Skeletal muscle cell (primary cell): ENCODE measurements at regions not wholly inside any gene's neighbourhood (a gene's known extent, or its start where the extent isn't known, plus 50 kb on each side); places are given as distances from the start of the nearest gene placed in this dataset.
"Not testable (repeated sequence)": the region's sequence is repeated elsewhere in the genome, so short reads cannot be mapped to it uniquely, and the experiment has no call there.

Experiments used
- DNase-seq: peaks from one replicate; pipeline ENCODE4 v3.0.0-alpha.2; 2010; ENCODE audit warnings: low read depth
- H3K4me3 ChIP-seq: 2 replicates; pipeline ENCODE4 v1.5.1; 2011; ENCODE audit warnings: low read depth, mild to moderate bottlenecking, control low read depth, low read length, moderate library complexity

DNA sequence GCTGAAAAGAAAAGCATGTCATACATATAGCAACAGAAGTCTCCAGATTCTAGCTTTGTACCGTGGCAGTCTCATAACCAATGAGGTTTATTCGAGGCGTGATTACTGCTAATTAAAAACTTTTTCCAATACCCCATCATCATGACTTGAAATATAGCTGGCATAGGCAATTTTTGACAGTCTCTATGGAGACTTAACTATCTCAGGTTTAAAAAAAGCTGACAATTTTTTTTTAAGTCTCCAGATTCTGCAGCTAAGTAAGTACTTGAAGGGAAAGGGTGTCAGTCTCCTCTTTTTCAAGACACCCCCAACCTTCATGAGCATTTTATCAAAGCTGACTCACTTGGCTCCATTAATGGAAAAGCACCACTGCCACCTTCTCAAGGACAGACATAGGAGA lies 126.3 kb upstream of the RXFP1 start:
- no peak for DNase-seq
- no peak overlapping the region for H3K4me3 ChIP-seq

DNA sequence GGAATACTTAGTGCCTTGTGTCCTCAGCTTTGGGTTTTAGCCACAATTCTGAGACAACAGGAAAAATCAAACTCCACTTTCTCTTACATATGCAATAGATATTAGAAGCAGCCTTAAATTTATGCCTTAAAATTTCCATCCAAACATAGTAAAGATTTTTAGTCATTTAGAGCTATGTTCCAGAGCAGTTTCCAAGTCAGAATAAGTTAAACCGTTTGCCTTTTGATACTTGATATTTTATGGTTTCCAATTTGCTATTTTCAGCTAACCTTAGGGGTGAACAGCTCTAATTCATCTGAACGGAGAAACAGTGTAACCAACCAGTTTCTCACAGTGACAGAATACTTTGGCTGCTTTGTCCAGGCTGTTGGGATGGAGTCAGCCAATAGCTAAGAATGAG lies 125.8 kb upstream of the RXFP1 start:
- DNase-seq = no peak
- no peak overlapping the region for H3K4me3 ChIP-seq

DNA sequence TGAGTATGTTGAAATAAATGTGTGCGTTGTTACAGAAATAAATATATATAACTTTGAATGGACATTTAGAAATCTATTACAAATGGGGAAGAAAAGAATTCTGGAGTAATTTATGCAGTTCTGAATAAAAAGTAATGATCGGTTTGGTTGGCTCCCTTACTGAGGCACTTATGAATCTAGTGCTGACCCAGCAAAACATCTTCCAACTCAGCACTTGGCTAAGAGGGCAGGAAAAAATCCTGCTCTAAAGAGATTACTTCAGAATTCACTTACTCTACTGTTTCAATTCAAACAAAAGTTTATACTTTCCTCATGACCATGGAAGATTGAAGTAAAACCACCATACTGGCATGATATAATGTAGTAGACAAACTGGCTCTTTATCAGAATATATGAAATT lies 123.9 kb upstream of the RXFP1 start:
- no peak for DNase-seq
- no peak overlapping the region for H3K4me3 ChIP-seq

DNA sequence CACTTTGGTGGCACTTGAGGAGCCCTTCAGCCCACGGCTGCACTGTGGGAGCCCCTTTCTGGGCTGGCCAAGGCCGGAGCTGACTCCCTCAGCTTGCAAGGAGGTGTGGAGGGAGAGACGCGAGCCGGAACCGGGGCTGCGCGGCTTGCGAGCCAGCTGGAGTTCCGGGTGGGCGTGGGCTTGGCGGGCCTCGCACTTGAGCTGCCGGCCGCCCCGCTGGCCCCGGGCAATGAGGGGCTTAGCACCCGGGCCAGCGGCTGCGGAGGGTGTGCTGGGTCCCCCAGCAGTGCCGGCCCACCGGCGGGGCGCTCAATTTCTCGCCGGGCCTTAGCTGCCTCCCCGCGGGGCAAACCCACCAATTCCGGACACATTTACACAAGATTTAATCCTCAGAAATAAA lies 113.7 kb upstream of the RXFP1 start:
- H3K4me3 ChIP-seq, DNase-seq: not testable (repeated sequence)

DNA sequence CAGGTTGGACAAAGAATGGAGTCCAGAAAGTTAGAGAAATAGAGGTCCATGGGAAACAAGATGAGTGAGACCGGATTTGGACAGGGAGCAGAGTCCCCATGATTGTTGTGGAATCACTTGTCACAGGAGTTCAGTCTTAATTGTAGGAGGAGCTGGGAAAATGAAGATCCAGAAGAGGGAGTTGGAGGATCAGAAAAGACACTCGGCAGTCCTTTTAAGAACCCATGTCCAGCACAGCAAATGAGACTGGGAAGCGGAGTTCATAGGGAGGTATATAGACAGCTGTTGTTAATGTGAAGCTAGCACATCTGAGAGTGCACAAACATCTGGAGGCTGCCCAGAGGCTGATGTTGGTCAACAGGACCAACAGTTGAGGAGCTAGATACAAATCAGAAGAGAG lies 111.4 kb upstream of the RXFP1 start:
- no peak overlapping the region for H3K4me3 ChIP-seq
- DNase-seq = no peak

DNA sequence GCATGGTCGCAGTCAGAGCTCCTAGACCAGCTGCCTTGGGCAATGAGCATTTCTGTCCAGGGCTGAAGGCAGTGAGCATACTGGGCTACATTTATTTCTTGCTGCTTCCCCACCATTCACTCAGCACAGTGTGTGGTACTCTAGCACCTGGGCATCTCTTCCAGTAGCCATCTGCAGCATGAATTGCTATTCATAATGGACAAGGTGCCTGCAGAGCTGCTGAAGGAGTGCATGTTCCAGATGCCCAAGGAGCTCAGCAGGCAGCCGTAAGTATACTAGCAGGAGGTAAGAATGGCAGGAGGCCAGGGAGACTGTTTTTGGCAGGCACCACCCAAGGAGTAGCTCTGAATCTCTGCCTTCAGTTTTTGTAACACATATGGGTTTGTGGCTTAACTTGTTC lies 110.4 kb upstream of the RXFP1 start:
- no peak for DNase-seq
- H3K4me3 ChIP-seq = no peak overlapping the region

DNA sequence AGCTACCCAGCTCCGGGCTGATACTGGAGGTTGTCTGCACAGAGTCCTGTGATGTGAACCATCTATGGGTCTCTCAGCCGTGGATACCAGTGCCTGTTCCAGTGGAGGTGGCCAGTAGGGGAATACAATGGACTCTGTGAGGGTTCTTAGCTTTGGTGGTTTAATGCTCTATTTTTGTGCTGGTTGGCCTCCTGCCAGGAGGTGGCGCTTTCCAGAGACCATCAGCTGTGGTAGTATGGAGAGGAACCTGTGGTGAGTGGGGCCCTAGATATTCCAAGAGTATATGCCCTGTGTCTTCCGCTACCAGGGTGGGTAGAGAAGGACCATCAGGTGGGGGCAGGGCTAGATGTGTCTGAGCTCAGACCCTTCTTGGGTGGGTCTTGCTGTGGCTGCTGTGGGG lies 103.0 kb upstream of the RXFP1 start:
- H3K4me3 ChIP-seq, DNase-seq: not testable (repeated sequence)

DNA sequence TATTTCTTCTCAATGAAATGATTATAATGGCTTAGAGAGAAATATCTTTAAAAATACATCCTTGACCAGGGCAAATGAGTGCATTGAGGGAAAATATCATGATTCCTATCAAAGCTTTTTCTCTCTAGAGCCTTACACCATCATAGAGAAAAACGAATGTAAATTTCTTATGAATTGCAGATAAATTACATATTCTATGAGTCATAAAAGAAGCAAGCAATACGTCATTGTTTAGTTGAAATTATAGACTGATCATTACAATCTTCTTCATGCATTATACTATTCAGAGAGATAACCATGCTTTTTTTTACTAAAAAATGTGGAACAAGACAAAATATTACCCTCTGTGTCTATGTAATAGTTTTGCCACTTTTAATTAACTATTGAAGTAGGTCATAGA lies 100.9 kb upstream of the RXFP1 start:
- DNase-seq = no peak
- H3K4me3 ChIP-seq = no peak overlapping the region

DNA sequence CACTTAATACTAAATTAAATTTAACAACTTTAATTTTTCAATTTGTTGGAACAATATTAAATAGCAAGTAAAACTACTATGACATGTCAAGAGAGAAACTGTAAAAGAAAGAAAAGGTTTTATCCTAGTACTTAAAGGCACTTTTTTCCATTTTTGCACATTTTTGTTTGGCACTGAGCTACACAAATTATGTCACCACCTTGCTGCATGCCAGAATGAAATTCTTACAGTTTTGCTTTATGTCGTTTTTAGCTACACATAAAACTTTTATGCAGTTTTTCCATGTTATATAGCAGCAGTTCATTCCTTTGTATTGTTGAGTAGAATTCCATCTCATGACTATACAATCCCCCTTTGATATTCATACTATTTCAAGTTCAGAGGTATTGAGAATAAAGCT lies 99.1 kb upstream of the RXFP1 start:
- H3K4me3 ChIP-seq = no peak overlapping the region
- no peak for DNase-seq

DNA sequence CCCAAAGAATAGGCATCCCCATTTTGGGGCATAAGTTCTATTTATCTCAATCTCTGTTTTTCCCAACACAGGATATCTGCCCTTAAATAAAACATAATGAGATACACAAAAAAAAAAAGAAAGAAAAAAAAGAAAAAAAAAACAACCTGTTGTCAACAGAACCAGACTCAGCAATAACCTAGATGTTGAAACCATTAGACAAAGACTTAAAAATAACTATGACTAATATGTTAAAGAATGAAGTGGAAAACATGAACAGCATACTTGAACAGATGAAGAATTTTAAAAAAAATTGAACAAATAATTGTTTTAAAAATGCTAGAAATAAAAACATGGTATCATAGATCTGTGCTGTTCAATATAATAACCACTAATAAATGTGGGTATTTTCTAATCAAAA lies 93.4 kb upstream of the RXFP1 start:
- no peak for DNase-seq

DNA sequence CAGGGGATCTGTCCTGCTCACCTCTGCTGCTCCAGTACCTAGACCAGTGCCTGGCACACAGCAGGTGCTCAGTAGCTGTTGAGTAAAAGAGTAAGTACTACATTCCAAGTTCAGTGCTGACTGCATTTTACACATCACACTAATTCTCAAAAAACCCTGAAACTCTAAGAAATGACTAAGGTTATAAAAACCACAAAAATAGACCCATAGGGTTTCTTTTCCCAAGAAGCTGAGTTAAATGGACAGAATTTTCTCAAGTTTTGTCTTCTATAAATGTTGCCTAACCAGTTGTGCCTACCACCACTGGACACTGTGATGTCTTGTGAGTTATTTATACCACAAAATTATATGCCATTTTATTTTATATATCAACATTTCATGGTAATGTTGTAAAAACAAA lies 78.9 kb upstream of the RXFP1 start:
- no peak overlapping the region for H3K4me3 ChIP-seq
- DNase-seq = no peak

More for the DNA sequence above, 93.4 kb upstream of the RXFP1 start:
- H3K4me3 ChIP-seq = no peak overlapping the region

DNA sequence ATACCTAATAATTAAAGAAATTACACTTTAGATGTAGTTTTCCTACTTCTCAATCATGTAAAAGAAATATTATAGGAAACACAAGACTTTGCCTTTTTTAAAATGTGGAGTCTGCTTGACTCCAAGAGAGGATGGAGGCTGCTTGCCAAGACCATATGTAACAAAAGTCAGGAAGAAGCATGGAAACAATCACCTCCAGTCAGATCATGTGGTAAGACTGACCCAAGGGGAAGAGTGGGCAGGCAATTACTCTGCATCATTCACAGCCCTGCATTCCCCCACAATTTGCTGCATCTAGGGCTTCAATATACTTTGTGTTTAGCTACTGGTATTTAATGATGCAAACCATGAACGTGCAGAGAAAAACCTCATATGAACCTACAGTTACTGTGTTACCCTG lies 78.0 kb upstream of the RXFP1 start:
- no peak overlapping the region for H3K4me3 ChIP-seq
- peak; percentile 16 for DNase-seq

DNA sequence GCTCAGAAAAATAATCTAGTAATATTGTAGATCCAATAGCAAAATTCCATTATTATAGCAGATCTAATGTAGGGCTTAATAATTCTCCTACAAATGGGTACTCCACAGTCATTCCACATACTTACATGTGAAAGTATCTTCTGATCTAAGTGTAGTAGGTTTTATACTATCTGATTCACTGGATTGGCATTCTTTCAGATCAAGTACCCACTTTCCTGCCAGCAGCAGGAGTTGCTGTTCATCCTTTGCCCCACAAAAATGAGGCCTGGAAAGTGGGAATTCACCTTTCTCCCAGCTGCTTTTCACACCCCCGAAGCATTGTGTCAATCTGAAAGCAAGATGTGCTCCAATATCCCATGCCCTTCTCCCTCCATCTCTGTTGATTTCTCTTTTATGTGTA lies 77.1 kb upstream of the RXFP1 start:
- H3K4me3 ChIP-seq = no peak overlapping the region
- DNase-seq = peak; percentile 6

DNA sequence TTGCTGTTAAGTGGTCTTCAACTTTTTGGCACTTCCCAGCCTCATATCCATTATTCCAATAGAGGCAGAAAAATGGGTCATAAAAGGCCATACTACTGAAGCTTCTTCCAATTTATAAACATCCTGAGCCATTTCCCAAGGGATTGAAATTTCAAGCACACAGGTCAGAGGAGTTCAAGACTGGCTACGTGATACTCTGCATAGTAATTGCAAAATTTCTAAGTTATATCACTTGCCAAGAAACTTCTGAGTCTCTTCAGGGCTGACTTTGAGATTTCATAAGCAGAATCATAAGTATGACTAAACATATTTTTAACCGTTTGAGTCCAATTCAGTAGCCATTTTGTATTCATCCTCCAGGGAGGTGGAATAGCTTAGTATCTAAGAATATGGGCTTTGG lies 75.6 kb upstream of the RXFP1 start:
- peak; percentile 72 for DNase-seq

DNA sequence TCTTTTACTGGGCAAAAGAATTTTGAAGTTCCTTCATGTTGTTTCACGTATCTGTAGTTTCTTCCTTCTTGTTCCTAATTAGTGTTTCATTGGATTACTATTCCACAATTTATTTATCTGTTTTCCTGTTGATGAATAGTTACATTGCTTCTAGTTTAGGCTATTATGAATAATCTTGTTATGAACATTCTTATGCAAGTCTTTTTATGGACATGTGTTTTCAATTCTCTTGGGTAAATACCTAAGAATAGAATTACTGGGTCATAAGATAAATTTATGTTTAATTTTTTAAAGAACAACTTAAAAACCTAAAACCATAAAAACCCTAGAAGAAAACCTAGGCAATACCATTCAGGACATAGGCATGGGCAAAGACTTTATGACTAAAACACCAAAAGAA lies 70.9 kb upstream of the RXFP1 start:
- no peak for DNase-seq
- H3K4me3 ChIP-seq = no peak overlapping the region

More for the DNA sequence above, 75.6 kb upstream of the RXFP1 start:
- no peak overlapping the region for H3K4me3 ChIP-seq

DNA sequence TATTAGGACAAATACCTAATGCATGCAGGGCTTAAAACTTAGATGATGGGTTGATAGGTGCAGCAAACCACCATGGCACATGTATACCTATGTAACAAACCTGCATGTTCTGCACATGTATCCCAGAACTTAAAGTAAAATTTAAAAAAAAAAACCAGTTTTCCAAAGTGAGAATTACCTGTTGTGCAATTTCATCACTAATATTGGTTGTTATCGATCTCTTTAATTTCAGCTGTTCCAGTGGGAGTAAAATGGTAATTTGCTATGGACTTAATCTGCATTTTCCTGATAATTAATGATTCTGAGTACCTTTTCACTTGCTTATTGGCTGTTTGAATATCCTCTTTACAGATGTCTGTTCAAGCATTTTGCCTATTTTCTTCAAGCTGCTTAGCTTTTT lies 69.6 kb upstream of the RXFP1 start:
- not testable (repeated sequence) for DNase-seq, H3K4me3 ChIP-seq

DNA sequence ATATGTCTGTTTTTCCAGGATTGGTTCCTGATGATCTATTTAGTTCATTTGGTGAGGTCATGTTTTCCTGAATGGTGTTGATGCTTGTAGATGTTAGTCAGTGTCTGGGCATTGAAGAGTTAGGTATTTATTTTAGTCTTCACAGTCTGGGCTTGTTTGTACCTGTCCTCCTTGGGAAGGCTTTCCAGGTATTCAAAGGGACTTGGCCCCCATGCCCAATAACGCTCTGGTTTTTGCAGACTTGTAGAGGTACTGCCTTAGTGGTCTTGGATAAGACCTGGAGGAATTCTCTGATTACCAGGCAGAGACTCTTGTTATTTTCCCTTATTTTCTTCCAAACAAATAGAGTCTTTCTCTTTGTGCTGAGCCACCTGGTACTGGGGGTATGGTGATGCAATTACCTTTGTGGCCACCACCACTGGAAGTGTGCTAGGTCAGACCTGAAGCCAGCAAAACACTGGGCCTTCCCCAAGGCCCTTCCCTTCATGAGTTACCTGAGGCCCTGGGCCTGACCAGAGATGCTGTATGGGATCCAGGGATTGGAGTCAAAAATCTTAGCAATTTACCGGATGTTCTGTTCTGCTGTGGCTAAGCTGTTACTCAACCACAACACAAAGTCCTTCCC lies 63.3 kb upstream of the RXFP1 start:
- H3K4me3 ChIP-seq = no peak overlapping the region
- DNase-seq = no peak

DNA sequence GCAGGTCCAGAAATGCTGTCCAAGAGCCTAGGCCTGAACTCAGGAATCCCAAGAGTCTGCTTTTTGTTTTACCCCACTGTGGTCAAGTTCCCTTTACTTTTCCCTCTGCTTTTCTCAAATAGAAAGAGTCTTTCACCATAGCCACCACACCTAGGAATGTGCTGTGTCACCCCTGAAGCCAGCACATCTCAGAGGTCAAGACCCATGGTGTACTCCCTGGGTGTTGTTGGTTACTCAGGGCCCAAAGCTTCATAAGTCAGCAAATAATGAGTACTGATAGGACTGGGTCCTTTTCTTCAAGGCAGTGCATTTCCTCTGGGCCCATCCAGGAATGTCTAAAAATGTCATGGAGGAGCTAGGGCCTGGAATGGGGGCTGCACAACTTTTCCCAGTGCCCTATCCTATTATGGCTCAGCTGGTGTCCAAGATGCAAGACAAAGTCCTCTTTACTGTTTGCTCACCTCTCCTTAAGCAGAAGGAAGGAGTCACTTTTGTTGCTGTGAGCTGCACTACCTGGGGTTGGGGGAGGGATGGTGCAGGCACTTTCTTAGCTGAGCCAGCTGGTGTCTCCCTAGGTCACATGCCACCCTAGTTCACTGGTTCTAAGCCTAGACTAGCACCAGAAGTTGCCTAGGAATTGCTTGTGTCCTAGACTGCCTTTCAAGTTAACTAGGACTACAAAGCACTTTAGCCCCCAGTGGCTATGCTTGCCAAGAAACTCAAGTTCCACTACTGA lies 62.4 kb upstream of the RXFP1 start:
- no peak overlapping the region for H3K4me3 ChIP-seq
- DNase-seq = no peak

DNA sequence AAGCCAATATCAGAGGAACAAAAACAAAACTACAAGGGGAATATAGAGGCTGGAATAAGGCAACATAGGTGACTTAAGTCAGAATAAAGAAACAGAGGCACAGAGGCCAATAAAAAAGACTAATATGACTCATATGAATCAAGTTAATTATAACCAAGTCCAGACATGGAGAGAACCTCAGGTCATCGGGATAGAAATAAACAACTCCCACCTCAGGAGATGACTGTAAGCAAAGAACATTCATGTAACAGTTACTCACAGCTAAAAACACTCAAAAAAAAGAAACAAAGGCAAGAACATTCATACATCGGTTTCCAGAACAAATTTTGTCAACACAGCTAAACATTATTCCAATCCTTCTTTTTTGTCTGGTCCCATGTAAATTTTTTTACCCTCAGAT lies 60.3 kb upstream of the RXFP1 start:
- DNase-seq = no peak
- H3K4me3 ChIP-seq = no peak overlapping the region

DNA sequence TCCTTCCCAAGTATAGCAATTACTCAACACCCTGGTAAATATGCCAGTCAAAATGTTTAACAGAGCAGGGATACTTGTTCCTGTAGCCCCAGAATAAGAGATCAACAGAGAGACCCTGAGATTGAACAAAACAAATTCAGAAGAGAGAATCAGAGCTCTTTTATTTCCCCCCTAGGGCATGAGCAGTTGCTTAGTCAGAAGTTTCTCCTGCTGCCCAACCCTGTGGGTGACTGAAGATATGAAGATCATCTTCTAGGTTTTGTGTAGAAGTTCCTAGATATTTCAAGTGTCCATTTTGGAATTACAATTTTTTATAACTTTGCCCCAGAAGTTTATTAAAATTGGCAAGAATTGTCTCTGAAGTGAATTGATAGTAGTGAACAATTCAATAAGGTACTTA lies 59.1 kb upstream of the RXFP1 start:
- no peak overlapping the region for H3K4me3 ChIP-seq
- no peak for DNase-seq
